ENCODE measurements at regions not wholly inside any gene's neighbourhood (a gene's known extent, or its start where the extent isn't known, plus 50 kb on each side); places are given as distances from the start of the nearest gene placed in this dataset.

DNA sequence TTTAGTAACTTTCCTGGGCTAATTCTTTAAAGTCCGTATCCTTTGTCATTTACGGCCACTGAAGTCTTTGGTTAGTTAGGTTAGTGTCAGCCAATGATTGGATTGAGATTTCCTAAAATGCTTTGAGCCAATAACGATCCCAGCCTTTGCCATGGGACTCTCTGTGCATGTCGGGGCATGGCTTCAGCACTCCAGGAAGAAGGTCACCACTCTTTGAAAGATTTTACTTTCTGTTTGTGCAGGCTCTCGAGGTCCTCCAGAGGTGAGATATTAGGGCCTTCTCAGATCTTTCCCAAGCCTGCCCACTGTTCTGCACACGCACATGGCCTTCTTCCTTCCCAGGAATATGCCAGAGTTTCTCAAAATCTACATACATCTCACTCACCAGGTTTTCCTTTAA is 153.7 kb upstream of the ARGLU1 start:
- no peaks in the 10 kb centered on the region for H3K36me3 ChIP-seq
- H3K9me3 ChIP-seq, result peaks cover 0 to 33% (median 12%) of the 10 kb centered on the region in 12 donors
- peaks cover 0 to under 1% (median 0%) of the 10 kb centered on the region in 12 donors for H3K4me1 ChIP-seq
- TF ChIP-seq POLR2A (IDR thresholded peaks at IDR 0.05), result no peak
- TF ChIP-seq, protein P1, sequence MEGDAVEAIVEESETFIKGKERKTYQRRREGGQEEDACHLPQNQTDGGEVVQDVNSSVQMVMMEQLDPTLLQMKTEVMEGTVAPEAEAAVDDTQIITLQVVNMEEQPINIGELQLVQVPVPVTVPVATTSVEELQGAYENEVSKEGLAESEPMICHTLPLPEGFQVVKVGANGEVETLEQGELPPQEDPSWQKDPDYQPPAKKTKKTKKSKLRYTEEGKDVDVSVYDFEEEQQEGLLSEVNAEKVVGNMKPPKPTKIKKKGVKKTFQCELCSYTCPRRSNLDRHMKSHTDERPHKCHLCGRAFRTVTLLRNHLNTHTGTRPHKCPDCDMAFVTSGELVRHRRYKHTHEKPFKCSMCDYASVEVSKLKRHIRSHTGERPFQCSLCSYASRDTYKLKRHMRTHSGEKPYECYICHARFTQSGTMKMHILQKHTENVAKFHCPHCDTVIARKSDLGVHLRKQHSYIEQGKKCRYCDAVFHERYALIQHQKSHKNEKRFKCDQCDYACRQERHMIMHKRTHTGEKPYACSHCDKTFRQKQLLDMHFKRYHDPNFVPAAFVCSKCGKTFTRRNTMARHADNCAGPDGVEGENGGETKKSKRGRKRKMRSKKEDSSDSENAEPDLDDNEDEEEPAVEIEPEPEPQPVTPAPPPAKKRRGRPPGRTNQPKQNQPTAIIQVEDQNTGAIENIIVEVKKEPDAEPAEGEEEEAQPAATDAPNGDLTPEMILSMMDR (IDR thresholded peaks at IDR 0.05), result no peak
- DNase-seq (no peak), ATAC-seq (no peak)
- WGBS, 4 donors, result 91 to 92% (median 91%) methylated on average over 6 of the region's 6 CpGs
- intact Hi-C loops (cut with DNase I), result no loop called here
- no peak overlapping the region for H3K27ac ChIP-seq
- no peaks in the 10 kb centered on the region for H3K27me3 ChIP-seq
- H3K4me3 ChIP-seq, result no peak overlapping the region

DNA sequence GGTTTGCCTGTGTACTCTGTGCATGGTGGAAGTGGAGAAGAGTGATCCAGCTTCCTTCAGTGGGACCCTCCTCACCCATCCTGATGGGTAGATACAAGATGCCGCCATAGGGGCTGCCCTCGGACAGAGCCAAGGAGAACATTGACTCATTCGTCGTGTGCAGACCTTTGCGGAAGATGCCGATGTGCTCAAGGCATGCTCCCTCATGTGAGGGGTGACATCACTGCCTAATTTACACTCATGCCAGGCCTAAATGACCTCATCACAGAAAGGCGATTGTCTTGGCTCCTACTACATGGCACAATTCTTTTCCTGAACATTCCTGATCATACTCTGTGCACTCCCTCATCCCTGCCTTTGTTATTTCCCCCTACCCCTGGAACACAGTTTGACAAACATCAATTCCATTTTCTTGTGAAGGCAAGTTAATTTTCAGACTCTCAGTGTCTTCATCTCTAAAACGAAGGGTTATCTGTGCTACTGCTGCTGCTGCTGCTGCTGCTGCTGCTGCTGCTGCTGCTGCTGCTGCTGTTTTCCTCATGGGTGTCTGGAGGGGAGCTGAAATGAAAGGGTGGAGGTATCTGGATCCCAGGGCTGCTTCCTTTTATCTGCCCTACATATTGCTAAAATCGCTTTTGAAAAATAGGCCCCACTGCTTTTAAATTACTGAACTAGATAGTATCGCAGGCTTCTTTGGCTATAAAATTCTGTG is 146.5 kb upstream of the ARGLU1 start:
- TF ChIP-seq POLR2A (IDR thresholded peaks at IDR 0.05), result no peak
- TF ChIP-seq, protein P1 (IDR thresholded peaks at IDR 0.05), result no peak
- Histone ChIP-seq H3K9me3 (peaks cover 0 to 27% (median 10%) of the 10 kb centered on the region in 12 donors), H3K27ac (peak overlapping the region in 9 of 12 donors; percentile 28 to 85 (median 50)), H3K4me3 (no peak overlapping the region), H3K27me3 (no peaks in the 10 kb centered on the region), H3K36me3 (no peaks in the 10 kb centered on the region), H3K4me1 (peaks cover 0 to 38% (median 6%) of the 10 kb centered on the region in 12 donors)
- intact Hi-C loops (cut with DNase I), result loop anchor here in 2 of 10 donors (5.0 kb wide), 2 partner anchors 43 to 203 kb away; no protein-coding TSS in a partner anchor
- WGBS, 4 donors, result 72 to 84% (median 78%) methylated on average over 10 of the region's 10 CpGs
- DNase-seq (no peak), ATAC-seq (peak in 1 of 4 donors; percentile 5)

DNA sequence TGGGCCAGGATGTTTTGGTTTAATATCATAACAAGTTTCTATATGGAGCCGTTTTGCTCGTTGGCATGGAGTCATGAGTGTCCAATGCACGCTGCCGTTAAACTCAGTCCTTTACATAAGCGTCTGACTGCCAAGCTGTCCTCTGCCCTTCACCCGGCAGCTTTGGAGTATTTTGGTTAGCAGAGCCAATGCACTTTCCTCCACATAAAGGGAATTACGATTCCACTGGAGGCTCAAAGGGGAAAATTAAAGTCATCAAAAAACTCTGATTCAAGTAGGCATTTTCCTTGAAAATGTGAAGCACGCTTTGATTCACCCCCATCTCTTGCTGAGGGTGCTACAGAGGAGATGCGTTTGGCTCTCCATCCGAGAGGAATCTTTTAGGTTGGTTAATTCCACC is 144.4 kb upstream of the ARGLU1 start:
- peaks cover 0 to 44% (median 8%) of the 10 kb centered on the region in 12 donors for H3K4me1 ChIP-seq
- ATAC-seq (no peak), DNase-seq (no peak)
- WGBS, 4 donors, result 82 to 87% (median 86%) methylated on average over 10 of the region's 10 CpGs
- intact Hi-C loops (cut with DNase I), result loop anchor here in 2 of 10 donors (5.0 kb wide), 2 partner anchors 45 to 205 kb away; no protein-coding TSS in a partner anchor
- no peak overlapping the region for H3K4me3 ChIP-seq
- TF ChIP-seq, protein P1 (IDR thresholded peaks at IDR 0.05), result no peak
- H3K9me3 ChIP-seq, result peaks cover 0 to 7% (median 0%) of the 10 kb centered on the region in 12 donors
- no peaks in the 10 kb centered on the region for H3K36me3 ChIP-seq
- peak overlapping the region in 3 of 12 donors; percentile 45 to 85 (median 66) for H3K27ac ChIP-seq
- no peaks in the 10 kb centered on the region for H3K27me3 ChIP-seq

DNA sequence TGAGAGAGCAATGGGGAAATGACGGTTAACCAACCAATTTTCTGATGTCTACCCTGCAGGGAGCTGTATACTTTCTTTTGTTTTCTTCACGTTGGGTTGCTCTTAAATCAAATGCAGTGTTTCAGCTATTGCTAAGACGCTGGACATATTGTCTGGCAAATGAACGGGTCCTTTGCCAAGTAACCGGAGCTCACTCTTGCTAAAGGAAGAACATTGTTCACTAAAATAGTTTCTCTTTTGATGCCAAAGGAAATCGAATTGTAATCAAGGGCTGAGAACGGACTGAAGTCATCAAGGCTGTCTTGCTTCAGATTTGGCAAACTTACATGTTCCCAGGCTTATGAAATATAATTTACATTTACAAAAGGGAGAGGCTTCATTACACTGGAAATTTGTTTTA is 142.3 kb upstream of the ARGLU1 start:
- H3K36me3 ChIP-seq, result no peaks in the 10 kb centered on the region
- DNase-seq (peak in 3 of 5 donors; percentile 30 to 58 (median 52)), ATAC-seq (peak; percentile 38 to 79 (median 65))
- no peaks in the 10 kb centered on the region for H3K27me3 ChIP-seq
- H3K27ac ChIP-seq, result peak overlapping the region; percentile 65 to 92 (median 82)
- peaks cover 0 to 50% (median 8%) of the 10 kb centered on the region in 12 donors for H3K4me1 ChIP-seq
- H3K4me3 ChIP-seq, result peak overlapping the region in 10 of 12 donors; percentile 1 to 51 (median 36)
- intact Hi-C loops (cut with DNase I), result loop anchor here in 2 of 10 donors (5.0 kb wide), 2 partner anchors 47 to 207 kb away; no protein-coding TSS in a partner anchor
- TF ChIP-seq, protein P1 (IDR thresholded peaks at IDR 0.05), result no peak
- no peak for TF ChIP-seq POLR2A (IDR thresholded peaks at IDR 0.05)
- 42 to 52% (median 45%) methylated on average over 7 of the region's 7 CpGs for WGBS, 4 donors
- H3K9me3 ChIP-seq, result no peaks in the 10 kb centered on the region
